Stimulated activated memory B cell treated with anti-CD40 and anti-IgM and Interleukin-4, amounts not matched to agents 10 μg/mL and 1 μg/mL and 100 μg/mL, for 72 hours (primary cell): ENCODE measurements at regions not wholly inside any gene's neighbourhood (a gene's known extent, or its start where the extent isn't known, plus 50 kb on each side); places are given as distances from the start of the nearest gene placed in this dataset.
"Not testable (repeated sequence)": the region's sequence is repeated elsewhere in the genome, so short reads cannot be mapped to it uniquely, and the experiment has no call there.

Experiments used
- ATAC-seq: fragments of 150-1000 bp; cut with Tn5 transposase; 2 replicates; pipeline ENCODE4 v1.10.0; 2021
- H3K27ac Mint-ChIP-seq: one replicate; pipeline ENCODE4 v1.8.0; 2022; ENCODE audit warnings: mild to moderate bottlenecking, mixed read lengths
- H3K27me3 Mint-ChIP-seq: one replicate; pipeline ENCODE4 v1.8.0; 2022; ENCODE audit warnings: mixed read lengths
- H3K36me3 Mint-ChIP-seq: one replicate; pipeline ENCODE4 v1.8.0; 2022; ENCODE audit warnings: mixed read lengths
- H3K4me1 Mint-ChIP-seq: one replicate; pipeline ENCODE4 v1.8.0; 2022; ENCODE audit warnings: mixed read lengths
- H3K4me3 Mint-ChIP-seq: one replicate; pipeline ENCODE4 v1.8.0; 2022; ENCODE audit warnings: mild to moderate bottlenecking, moderate library complexity, mixed read lengths
- H3K9me3 Mint-ChIP-seq: one replicate; pipeline ENCODE4 v1.8.0; 2022; ENCODE audit warnings: mixed read lengths

DNA sequence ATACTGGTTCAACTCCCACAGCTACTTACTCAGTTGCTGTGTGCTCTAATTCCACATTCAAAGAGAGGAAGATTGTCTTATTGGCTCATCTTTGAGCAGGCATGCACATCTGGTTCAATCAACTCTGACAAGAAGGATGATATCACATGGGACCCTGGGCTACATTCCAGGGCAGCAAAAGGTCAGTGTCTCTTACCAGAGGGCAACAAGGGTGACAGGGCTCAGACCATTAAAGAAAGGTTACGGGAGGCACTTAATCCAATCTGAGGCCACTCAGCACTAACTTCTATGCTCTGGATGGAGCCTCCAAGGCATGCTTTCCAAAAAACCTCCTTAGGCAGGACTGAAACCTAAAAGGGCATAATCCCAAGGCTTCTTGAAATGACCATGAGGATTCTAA is 549.4 kb upstream of the API5 start:
- H3K4me1 Mint-ChIP-seq, result no peaks in the 10 kb centered on the region
- no peak overlapping the region for H3K4me3 Mint-ChIP-seq
- ATAC-seq, result no peak
- H3K27ac Mint-ChIP-seq, result no peak overlapping the region
- H3K36me3 Mint-ChIP-seq, result no peaks in the 10 kb centered on the region
- no peaks in the 10 kb centered on the region for H3K27me3 Mint-ChIP-seq
- peaks cover 2% of the 10 kb centered on the region for H3K9me3 Mint-ChIP-seq

DNA sequence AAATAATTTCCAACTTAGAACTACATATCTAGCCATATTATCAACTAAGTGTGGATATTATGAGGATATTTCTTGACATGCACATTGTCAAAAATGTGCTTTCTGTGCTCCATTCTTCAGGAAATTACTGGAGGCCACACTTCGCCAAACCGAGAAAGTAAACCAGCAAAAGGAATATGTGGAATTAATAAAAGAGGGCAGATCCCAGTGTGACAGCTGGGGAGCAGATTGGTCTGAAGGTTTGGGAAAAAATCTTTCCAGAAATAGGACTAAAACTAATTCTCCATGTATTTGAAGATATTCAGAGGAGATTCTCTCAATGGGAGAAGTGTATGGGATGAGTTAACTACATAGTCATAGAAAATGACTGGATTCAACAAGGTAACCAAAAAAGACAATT is 546.9 kb upstream of the API5 start:
- no peaks in the 10 kb centered on the region for H3K36me3 Mint-ChIP-seq
- no peaks in the 10 kb centered on the region for H3K27me3 Mint-ChIP-seq
- no peaks in the 10 kb centered on the region for H3K9me3 Mint-ChIP-seq
- H3K4me1 Mint-ChIP-seq, result no peaks in the 10 kb centered on the region
- no peak for ATAC-seq
- H3K27ac Mint-ChIP-seq, result no peak overlapping the region
- H3K4me3 Mint-ChIP-seq, result no peak overlapping the region

GRCh38 chr11:42768576-42768975 is 543.2 kb upstream of the API5 start:
- Mint-ChIP-seq H3K4me1 (no peaks in the 10 kb centered on the region), H3K27me3 (no peaks in the 10 kb centered on the region), H3K9me3 (no peaks in the 10 kb centered on the region), H3K36me3 (no peaks in the 10 kb centered on the region), H3K27ac (no peak overlapping the region), H3K4me3 (no peak overlapping the region)
- no peak for ATAC-seq

DNA sequence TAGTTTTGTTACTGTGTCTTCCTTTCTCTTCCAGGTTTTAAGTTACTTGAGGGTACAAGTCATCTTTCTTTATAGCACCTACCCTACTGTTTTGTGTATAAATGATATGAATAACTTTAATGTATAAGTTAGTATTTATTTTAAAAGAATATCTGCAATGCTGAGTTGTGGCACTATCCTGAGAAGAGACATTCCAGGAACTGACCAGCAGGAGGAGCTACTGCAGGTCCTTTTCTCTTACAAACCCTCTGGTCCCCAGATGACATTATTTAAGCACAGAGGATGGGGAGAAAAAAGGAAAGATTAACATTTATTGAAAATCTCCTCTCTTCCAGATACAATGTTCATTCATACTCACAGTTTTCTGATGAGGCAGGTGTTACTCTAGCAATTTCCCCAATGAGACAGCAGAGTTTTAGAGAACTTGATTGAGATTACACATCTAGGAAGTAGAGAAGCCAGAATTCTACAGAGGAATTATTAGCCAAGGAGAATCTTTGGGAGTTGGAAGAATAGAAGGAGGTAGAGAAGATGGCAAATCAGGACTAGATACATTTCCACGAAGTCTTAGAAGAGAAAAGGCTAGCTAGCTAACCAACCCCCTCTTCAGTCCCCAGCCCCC is 541.2 kb upstream of the API5 start:
- no peak for ATAC-seq
- no peaks in the 10 kb centered on the region for H3K36me3 Mint-ChIP-seq
- no peaks in the 10 kb centered on the region for H3K9me3 Mint-ChIP-seq
- no peaks in the 10 kb centered on the region for H3K27me3 Mint-ChIP-seq
- H3K4me1 Mint-ChIP-seq, result no peaks in the 10 kb centered on the region
- H3K4me3 Mint-ChIP-seq, result no peak overlapping the region
- H3K27ac Mint-ChIP-seq, result no peak overlapping the region

DNA sequence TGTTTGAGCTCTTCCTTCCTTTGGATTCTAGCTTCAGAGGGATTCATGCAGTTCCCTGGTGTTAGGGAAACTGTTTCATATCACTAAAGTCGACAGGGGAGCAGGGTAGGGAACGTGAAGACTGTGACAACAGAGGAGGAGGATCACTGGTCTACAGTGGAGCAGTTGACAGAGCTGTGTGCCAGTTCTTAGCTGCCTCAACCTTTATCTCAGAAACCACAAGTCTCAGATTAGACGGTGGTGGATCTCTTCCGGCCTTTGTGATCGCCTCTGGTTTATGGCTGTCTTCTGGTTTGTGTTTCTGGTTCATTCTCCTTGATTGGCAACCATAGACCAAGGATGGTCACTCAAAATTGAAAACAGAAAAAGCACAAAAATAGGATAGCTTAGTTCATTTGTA is 538.9 kb upstream of the API5 start:
- no peak overlapping the region for H3K4me3 Mint-ChIP-seq
- ATAC-seq, result no peak
- H3K36me3 Mint-ChIP-seq, result no peaks in the 10 kb centered on the region
- H3K27ac Mint-ChIP-seq, result no peak overlapping the region
- no peaks in the 10 kb centered on the region for H3K27me3 Mint-ChIP-seq
- no peaks in the 10 kb centered on the region for H3K9me3 Mint-ChIP-seq
- H3K4me1 Mint-ChIP-seq, result no peaks in the 10 kb centered on the region

- Mint-ChIP-seq H3K27ac (no peak overlapping the region), H3K36me3 (no peaks in the 10 kb centered on the region), H3K4me3 (no peak overlapping the region), H3K27me3 (no peaks in the 10 kb centered on the region), H3K9me3 (no peaks in the 10 kb centered on the region), H3K4me1 (no peaks in the 10 kb centered on the region)
- ATAC-seq, result no peak
Measured at GRCh38 chr11:42773729-42774128, 538.1 kb upstream of the API5 start.

DNA sequence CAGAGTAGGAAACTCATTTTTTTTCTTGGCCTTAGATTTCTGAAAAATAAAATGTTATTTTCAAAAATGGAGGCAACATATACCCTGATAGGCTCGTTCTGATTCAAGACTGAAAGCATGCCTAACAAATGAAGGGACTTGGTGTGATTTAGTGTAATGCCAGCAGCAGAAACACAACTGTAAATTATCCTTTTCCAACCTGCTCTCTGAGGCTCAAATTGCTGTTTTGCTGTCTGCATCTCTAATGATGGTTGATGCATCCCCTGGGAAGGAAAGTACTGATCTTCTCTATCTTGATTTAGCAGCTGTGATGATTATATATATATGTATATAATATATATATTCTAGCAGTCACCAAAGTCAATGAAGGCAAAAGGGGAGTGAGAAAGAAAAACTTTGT is 537.2 kb upstream of the API5 start:
- Mint-ChIP-seq H3K4me3 (no peak overlapping the region), H3K9me3 (no peaks in the 10 kb centered on the region), H3K36me3 (no peaks in the 10 kb centered on the region), H3K27ac (no peak overlapping the region), H3K4me1 (no peaks in the 10 kb centered on the region), H3K27me3 (no peaks in the 10 kb centered on the region)
- no peak for ATAC-seq

GRCh38 chr11:42777776-42778175 is 534.0 kb upstream of the API5 start:
- H3K9me3 Mint-ChIP-seq, result no peaks in the 10 kb centered on the region
- no peaks in the 10 kb centered on the region for H3K36me3 Mint-ChIP-seq
- H3K27ac Mint-ChIP-seq, result no peak overlapping the region
- no peaks in the 10 kb centered on the region for H3K27me3 Mint-ChIP-seq
- no peaks in the 10 kb centered on the region for H3K4me1 Mint-ChIP-seq
- no peak overlapping the region for H3K4me3 Mint-ChIP-seq
- ATAC-seq, result no peak

- Mint-ChIP-seq H3K4me1 (no peaks in the 10 kb centered on the region), H3K9me3 (no peaks in the 10 kb centered on the region), H3K27ac (no peak overlapping the region), H3K36me3 (no peaks in the 10 kb centered on the region), H3K27me3 (no peaks in the 10 kb centered on the region), H3K4me3 (no peak overlapping the region)
- ATAC-seq, result no peak
Measured at GRCh38 chr11:42778193-42778592, 533.6 kb upstream of the API5 start.

DNA sequence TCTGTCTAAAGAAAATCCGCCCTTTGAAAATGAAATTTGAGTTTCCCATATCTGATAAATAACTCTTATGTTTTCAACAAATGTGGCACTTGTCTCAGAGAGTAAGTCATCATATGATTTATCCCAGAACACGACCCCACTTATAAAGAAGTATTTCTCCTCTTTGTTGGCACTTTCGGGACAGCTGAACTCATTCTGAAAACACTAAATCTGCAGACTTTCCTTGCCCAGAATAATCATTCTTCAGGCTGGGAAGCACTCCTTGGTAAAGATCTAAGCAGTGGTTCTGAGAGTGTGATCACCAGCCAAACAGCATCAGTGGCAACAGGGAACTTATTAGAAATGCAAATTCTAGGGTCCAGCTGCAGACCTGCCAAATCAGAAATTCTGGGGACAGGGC is 532.2 kb upstream of the API5 start:
- H3K4me1 Mint-ChIP-seq, result no peaks in the 10 kb centered on the region
- H3K4me3 Mint-ChIP-seq, result no peak overlapping the region
- H3K27ac Mint-ChIP-seq, result no peak overlapping the region
- H3K9me3 Mint-ChIP-seq, result no peaks in the 10 kb centered on the region
- no peaks in the 10 kb centered on the region for H3K27me3 Mint-ChIP-seq
- no peaks in the 10 kb centered on the region for H3K36me3 Mint-ChIP-seq
- ATAC-seq, result no peak

DNA sequence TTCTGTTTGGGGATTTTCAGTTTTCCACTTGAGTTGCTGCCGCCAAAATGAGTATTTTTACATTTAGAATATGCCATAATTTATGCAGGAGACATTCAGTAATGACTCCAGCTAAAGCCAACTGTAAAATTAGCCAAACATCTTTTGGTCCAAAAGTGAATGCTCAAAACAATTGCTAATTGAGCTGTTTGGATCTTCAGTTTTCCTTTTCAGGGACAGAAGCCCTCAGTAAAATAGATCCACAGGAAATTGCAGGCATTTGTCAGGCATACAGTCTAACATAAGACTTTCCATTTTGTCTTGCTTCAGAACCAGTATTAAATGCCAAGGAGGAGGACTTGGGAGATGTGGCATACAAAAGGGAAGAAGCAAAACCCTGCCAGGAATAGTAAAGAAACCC is 524.8 kb upstream of the API5 start:
- Mint-ChIP-seq H3K36me3 (no peaks in the 10 kb centered on the region), H3K9me3 (peaks cover 6% of the 10 kb centered on the region), H3K27ac (no peak overlapping the region), H3K27me3 (no peaks in the 10 kb centered on the region), H3K4me3 (no peak overlapping the region), H3K4me1 (no peaks in the 10 kb centered on the region)
- no peak for ATAC-seq

GRCh38 chr11:42795483-42795882 is 516.3 kb upstream of the API5 start:
- not testable (repeated sequence) for H3K9me3 Mint-ChIP-seq, ATAC-seq, H3K4me1 Mint-ChIP-seq, H3K27me3 Mint-ChIP-seq, H3K36me3 Mint-ChIP-seq, H3K27ac Mint-ChIP-seq, H3K4me3 Mint-ChIP-seq

DNA sequence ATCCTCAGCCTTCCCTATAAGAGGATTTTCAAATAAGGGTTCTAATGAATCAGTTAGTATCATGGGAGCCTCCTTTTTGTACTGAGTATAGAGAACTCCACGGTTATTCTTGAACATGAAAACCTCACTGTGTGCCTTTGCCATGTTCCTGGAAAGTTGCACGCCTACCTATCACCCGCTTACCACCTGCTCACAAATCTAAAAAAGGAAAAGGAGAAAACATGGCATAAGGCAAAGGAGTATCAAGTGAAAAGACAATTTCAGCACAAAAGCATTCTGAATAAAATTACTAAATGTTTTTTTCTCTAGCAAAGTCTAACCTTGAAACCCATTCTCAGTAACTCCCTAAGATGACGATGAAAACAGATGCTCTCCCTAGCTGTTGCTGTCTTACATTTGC is 511.8 kb upstream of the API5 start:
- H3K27ac Mint-ChIP-seq, result no peak overlapping the region
- no peak overlapping the region for H3K4me3 Mint-ChIP-seq
- no peaks in the 10 kb centered on the region for H3K27me3 Mint-ChIP-seq
- no peak for ATAC-seq
- no peaks in the 10 kb centered on the region for H3K36me3 Mint-ChIP-seq
- peaks cover 8% of the 10 kb centered on the region for H3K9me3 Mint-ChIP-seq
- H3K4me1 Mint-ChIP-seq, result no peaks in the 10 kb centered on the region

DNA sequence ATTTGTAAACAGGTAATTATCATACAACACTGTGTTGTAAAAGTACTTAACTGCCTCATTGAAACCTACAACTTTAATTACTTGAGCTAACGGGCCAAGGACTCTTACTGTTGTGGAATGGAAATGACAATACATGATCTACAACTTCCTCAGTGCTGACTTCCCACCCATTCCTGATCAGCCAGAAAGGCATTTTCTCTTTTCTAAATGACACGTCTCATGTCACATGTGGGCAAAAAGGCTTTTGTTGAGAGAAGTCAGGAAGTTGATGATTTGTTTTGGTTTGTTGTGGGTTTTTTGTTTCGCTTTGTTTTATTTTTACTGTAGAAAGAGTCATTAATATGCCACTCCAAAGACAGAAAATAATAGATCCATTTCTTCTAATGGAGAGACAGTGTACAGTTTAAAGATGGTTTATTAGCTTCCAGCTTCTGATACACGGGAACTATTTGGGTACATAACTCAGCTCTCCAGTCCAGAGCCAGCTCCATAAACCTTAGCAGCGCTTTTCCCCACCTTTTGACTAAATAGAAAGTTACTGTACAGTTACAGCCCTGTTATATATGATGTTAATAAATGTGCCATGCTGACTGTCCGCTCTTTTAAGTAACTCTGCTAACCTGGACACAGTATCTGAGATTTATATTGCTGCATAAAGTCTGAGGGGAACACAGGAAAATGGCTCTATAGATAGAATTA is 509.4 kb upstream of the API5 start:
- Mint-ChIP-seq H3K27me3 (no peaks in the 10 kb centered on the region), H3K4me1 (no peaks in the 10 kb centered on the region), H3K4me3 (no peak overlapping the region), H3K9me3 (peaks cover 12% of the 10 kb centered on the region), H3K36me3 (no peaks in the 10 kb centered on the region), H3K27ac (no peak overlapping the region)
- ATAC-seq, result no peak

GRCh38 chr11:42806191-42806590 is 505.6 kb upstream of the API5 start:
- Mint-ChIP-seq H3K9me3 (peaks cover 5% of the 10 kb centered on the region), H3K27me3 (no peaks in the 10 kb centered on the region), H3K36me3 (no peaks in the 10 kb centered on the region), H3K4me1 (no peaks in the 10 kb centered on the region), H3K4me3 (no peak overlapping the region), H3K27ac (no peak overlapping the region)
- no peak for ATAC-seq

DNA sequence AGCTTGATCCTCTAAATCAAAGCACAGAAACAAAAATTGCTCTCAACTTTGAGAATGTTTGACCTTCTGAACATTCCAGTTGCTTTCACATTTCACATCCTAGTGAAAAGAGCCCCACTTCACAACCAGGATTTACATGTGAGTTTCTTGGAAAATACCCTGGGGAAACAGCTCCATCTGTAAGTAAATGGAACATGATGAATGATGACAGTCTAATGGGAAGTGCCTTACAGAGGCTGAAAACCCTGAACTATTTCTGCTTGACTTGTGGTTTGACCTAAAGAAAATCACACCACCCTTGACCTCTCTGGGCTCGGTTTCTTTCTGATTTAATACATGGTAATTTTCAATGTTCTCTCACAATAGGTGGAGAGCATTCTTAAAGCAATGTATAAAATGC is 499.4 kb upstream of the API5 start:
- no peaks in the 10 kb centered on the region for H3K27me3 Mint-ChIP-seq
- H3K4me1 Mint-ChIP-seq, result no peaks in the 10 kb centered on the region
- ATAC-seq, result no peak
- no peak overlapping the region for H3K4me3 Mint-ChIP-seq
- H3K36me3 Mint-ChIP-seq, result no peaks in the 10 kb centered on the region
- peaks cover 4% of the 10 kb centered on the region for H3K9me3 Mint-ChIP-seq
- no peak overlapping the region for H3K27ac Mint-ChIP-seq
